HG03108 (cell line): ENCODE measurements at regions not wholly inside any gene's neighbourhood (a gene's known extent, or its start where the extent isn't known, plus 50 kb on each side); places are given as distances from the start of the nearest gene placed in this dataset.

Experiments
- ATAC-seq: cut with Tn5 transposase; IDR thresholded peaks from one replicate; pipeline ENCODE4 v1.9.1; 2021; ENCODE audit warnings: moderate library complexity; ENCODE audit not compliant: unreplicated experiment

- no peak for ATAC-seq
Measured at GRCh38 chr16:66152823-66153393, 213.6 kb upstream of the CDH5 start.

GRCh38 chr16:66152181-66152580, 214.3 kb upstream of the CDH5 start:
- no peak for ATAC-seq

- ATAC-seq, result no peak
Measured at GRCh38 chr16:66150698-66151482, 215.6 kb upstream of the CDH5 start.

GRCh38 chr16:66147291-66147690, 219.2 kb upstream of the CDH5 start:
- no peak for ATAC-seq

GRCh38 chr16:66146798-66147197, 219.7 kb upstream of the CDH5 start:
- ATAC-seq, result no peak

- no peak for ATAC-seq
Measured at GRCh38 chr16:66144641-66145040, 221.8 kb upstream of the CDH5 start.

GRCh38 chr16:66143415-66143814, 223.1 kb upstream of the CDH5 start:
- ATAC-seq, result no peak

GRCh38 chr16:66141885-66142284, 224.6 kb upstream of the CDH5 start:
- ATAC-seq, result no peak

- no peak for ATAC-seq
Measured at GRCh38 chr16:66137853-66138252, 228.6 kb upstream of the CDH5 start.

- no peak for ATAC-seq
Measured at GRCh38 chr16:66136841-66137240, 229.7 kb upstream of the CDH5 start.

GRCh38 chr16:66135838-66136237, 230.7 kb upstream of the CDH5 start:
- ATAC-seq, result no peak

- no peak for ATAC-seq
Measured at GRCh38 chr16:66135421-66135831, 231.1 kb upstream of the CDH5 start.

- ATAC-seq, result no peak
Measured at GRCh38 chr16:66134875-66135274, 231.6 kb upstream of the CDH5 start.

- ATAC-seq, result no peak
Measured at GRCh38 chr16:66133643-66134338, 232.7 kb upstream of the CDH5 start.

- ATAC-seq, result no peak
Measured at GRCh38 chr16:66131895-66132294, 234.6 kb upstream of the CDH5 start.

GRCh38 chr16:66131156-66131807, 235.2 kb upstream of the CDH5 start:
- no peak for ATAC-seq

- ATAC-seq, result no peak
Measured at GRCh38 chr16:66130296-66130905, 236.1 kb upstream of the CDH5 start.

GRCh38 chr16:66129196-66129595, 237.3 kb upstream of the CDH5 start:
- ATAC-seq, result no peak

- no peak for ATAC-seq
Measured at GRCh38 chr16:66128371-66128770, 238.1 kb upstream of the CDH5 start.

- no peak for ATAC-seq
Measured at GRCh38 chr16:66127459-66128370, 238.8 kb upstream of the CDH5 start.
